Upper lobe of left lung (tissue), 4 donors: ENCODE measurements at regions not wholly inside any gene's neighbourhood (a gene's known extent, or its start where the extent isn't known, plus 50 kb on each side); places are given as distances from the start of the nearest gene placed in this dataset.

Source experiments
- CTCF ChIP-seq, 6 experiments: fragments of 450-650 bp in 4 of 6; fragments of 200-600 bp in 2 of 6; sonication (generic) in 2 of 6; IDR thresholded peaks; one replicate each; pipeline ENCODE4 v1.5.1; 2016 to 2019; ENCODE audit warnings: antibody characterized with exemption in 6 of 6
- EP300 ChIP-seq, 4 donors: sonication (generic); formaldehyde crosslinking; IDR thresholded peaks; one replicate each; pipeline ENCODE4 v1.5.1; 2017; ENCODE audit warnings: antibody characterized with exemption in 4 of 4, control low read depth in 2 of 4
- POLR2A ChIP-seq, 4 donors: fragments of 450-650 bp; IDR thresholded peaks; one replicate each; pipeline ENCODE4 v1.5.1; 2016 to 2017; ENCODE audit warnings: antibody characterized with exemption in 4 of 4, mild to moderate bottlenecking in 2 of 4

- no peak for TF ChIP-seq CTCF (IDR thresholded peaks at IDR 0.05)
- no peak for TF ChIP-seq POLR2A (IDR thresholded peaks at IDR 0.05)
- no peak for TF ChIP-seq EP300 (IDR thresholded peaks at IDR 0.05)
Observed at GRCh38 chr16:88296437-88297177, 86.2 kb upstream of the ZNF469 start.
